Cardiac fibroblast (primary cell): ENCODE measurements at regions not wholly inside any gene's neighbourhood (a gene's known extent, or its start where the extent isn't known, plus 50 kb on each side); places are given as distances from the start of the nearest gene placed in this dataset.

Experiments
- DNase-seq, 2 donors: peaks; one replicate each; pipeline versions ENCODE4 v3.0.0 to v3.0.0-alpha.2; 2010; ENCODE audit warnings: low read depth in 2 of 2
- H3K4me3 ChIP-seq, 2 donors: replicated peaks in 1 of 2; 1 replicate in 1 of 2; 2 replicates in 1 of 2; pipeline ENCODE4 v1.5.1; 2011; ENCODE audit warnings: low read depth in 2 of 2, low read length in 2 of 2, mild to moderate bottlenecking in 2 of 2, moderate library complexity in 1 of 2
- TF ChIP-seq, protein P1 (sequence below): IDR thresholded peaks from one replicate; pipeline ENCODE4 v1.5.1; 2011; ENCODE audit warnings: low read depth, mild to moderate bottlenecking, low read length, inconsistent platforms

- H3K4me3 ChIP-seq = no peak overlapping the region
- DNase-seq = no peak
- TF ChIP-seq, protein P1, sequence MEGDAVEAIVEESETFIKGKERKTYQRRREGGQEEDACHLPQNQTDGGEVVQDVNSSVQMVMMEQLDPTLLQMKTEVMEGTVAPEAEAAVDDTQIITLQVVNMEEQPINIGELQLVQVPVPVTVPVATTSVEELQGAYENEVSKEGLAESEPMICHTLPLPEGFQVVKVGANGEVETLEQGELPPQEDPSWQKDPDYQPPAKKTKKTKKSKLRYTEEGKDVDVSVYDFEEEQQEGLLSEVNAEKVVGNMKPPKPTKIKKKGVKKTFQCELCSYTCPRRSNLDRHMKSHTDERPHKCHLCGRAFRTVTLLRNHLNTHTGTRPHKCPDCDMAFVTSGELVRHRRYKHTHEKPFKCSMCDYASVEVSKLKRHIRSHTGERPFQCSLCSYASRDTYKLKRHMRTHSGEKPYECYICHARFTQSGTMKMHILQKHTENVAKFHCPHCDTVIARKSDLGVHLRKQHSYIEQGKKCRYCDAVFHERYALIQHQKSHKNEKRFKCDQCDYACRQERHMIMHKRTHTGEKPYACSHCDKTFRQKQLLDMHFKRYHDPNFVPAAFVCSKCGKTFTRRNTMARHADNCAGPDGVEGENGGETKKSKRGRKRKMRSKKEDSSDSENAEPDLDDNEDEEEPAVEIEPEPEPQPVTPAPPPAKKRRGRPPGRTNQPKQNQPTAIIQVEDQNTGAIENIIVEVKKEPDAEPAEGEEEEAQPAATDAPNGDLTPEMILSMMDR = no peak
Measured at GRCh38 chr10:2993636-2994035, 73.7 kb upstream of the PFKP start.

DNA sequence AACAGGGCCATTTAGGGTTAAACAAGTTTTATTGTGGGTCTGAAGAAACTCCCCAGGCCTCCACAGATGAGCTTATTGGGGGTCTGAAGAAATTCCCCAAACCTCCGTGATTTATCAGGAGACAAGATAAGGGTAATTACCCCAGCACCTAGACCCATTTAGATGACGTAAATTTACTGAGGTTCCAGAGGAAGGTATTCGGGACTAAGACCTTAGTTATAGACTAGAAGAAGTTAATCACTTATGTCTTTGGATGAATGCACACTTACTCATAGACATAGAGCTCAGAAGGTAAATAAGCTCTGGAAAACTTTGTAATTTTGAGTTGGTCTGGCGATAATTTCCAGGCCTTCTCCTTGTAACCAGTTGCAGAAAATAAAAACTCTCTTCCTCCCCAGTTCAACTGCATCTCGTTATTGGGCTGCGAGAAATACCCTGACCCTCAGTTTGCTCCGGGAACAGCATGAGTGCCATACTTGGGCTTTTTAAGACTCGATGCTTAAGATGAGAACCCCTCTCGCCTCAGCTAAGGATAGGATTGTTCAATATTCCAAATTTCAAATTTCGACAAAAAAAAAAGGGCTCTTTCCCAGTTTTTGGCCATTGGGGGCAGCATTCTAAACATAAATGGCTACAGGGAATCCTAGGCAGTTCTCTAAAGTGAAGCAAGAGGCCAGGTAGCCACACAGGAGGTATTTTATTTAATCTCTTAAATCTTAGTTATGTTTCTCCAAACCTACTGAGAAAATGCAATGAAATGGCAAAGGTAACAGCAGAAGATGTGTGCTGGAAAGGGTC, 74.7 kb upstream of the PFKP start:
- TF ChIP-seq, protein P1 = peak; percentile 23
- DNase-seq = no peak
- H3K4me3 ChIP-seq = no peak overlapping the region

- DNase-seq = no peak
- TF ChIP-seq, protein P1 = no peak
- no peak overlapping the region for H3K4me3 ChIP-seq
Measured at GRCh38 chr10:2990764-2991163, 76.6 kb upstream of the PFKP start.

GRCh38 chr10:2989292-2989947, 77.9 kb upstream of the PFKP start:
- DNase-seq = no peak
- TF ChIP-seq, protein P1 = no peak
- H3K4me3 ChIP-seq = no peak overlapping the region

- H3K4me3 ChIP-seq = no peak overlapping the region
- TF ChIP-seq, protein P1 = no peak
- DNase-seq = no peak
Measured at GRCh38 chr10:2987185-2987768, 80.1 kb upstream of the PFKP start.

DNA sequence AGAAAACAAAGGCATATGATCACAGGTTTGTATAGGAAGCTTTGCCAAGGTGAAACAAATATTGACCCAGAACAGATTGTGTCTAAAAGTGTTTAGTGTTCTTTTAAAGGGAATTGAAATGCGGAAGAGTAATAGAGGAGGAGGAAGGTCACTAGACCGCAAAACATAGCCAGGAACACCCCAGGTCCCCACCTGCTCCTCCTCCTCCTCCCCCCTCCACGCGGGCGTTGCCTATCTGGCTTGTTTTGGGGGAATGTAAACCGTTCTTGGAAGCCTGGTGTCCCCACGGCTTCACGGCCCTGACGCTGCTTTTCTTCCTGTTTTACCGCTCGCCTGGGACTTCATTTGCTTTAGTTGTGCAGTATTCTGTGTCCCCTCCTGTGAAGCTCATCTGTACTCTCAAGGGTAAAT, 81.0 kb upstream of the PFKP start:
- no peak for DNase-seq
- TF ChIP-seq, protein P1 = no peak
- no peak overlapping the region for H3K4me3 ChIP-seq
